H1 (cell line): ENCODE measurements at regions not wholly inside any gene's neighbourhood (a gene's known extent, or its start where the extent isn't known, plus 50 kb on each side); places are given as distances from the start of the nearest gene placed in this dataset.

Experiments
- CTCF ChIA-PET: fragments of 300-600 bp; sonication (Branson Sonifier 250); formaldehyde crosslinking; loops from one replicate; lab custom pipeline; 2021; ENCODE audit not compliant: partially characterized antibody; lab: Charles Lee
- POLR2A ChIA-PET: fragments of 300-600 bp; sonication (Branson Sonifier 250); formaldehyde crosslinking; loops from one replicate; lab custom pipeline; 2021; ENCODE audit warnings: inconsistent platforms; ENCODE audit not compliant: partially characterized antibody; lab: Charles Lee
- DNase-seq, 2 experiments: peaks; one replicate each; pipeline versions ENCODE4 v3.0.0 to v3.0.0-alpha.2; 2010 to 2022; ENCODE audit warnings: low spot score in 2 of 2, low read depth in 1 of 2, mixed read lengths in 1 of 2
- FAIRE-seq: peaks from 2 replicates; lab custom pipeline; 2011; peaks lifted over from hg19 to GRCh38; lab: Jason Lieb, UNC
- H2AFZ ChIP-seq: 2 replicates; pipeline ENCODE4 v1.8.1; 2012; ENCODE audit warnings: low read length, inconsistent platforms
- H2AK5ac ChIP-seq: 2 replicates; pipeline ENCODE4 v1.6.1; 2013; ENCODE audit warnings: low read depth, low read length
- H2BK120ac ChIP-seq: replicated peaks from 2 replicates; pipeline ENCODE3; 2013; ENCODE audit warnings: low read depth, low read length, inconsistent platforms
- H2BK12ac ChIP-seq: 2 replicates; pipeline ENCODE4 v1.6.1; 2013; ENCODE audit warnings: low read depth, low read length
- H2BK15ac ChIP-seq: 2 replicates; pipeline ENCODE4 v1.6.1; 2013; ENCODE audit warnings: low read length
- H2BK20ac ChIP-seq: 2 replicates; pipeline ENCODE4 v1.6.1; 2013; ENCODE audit warnings: low read length
- H2BK5ac ChIP-seq: 2 replicates; pipeline ENCODE4 v1.6.1; 2013; ENCODE audit warnings: low read depth, low read length
- H3K14ac ChIP-seq: 2 replicates; pipeline ENCODE4 v1.6.1; 2013; ENCODE audit warnings: inconsistent platforms; ENCODE audit not compliant: insufficient read length
- H3K18ac ChIP-seq: 2 replicates; pipeline ENCODE4 v1.6.1; 2013; ENCODE audit warnings: low read length; ENCODE audit errors: extremely low read depth
- H3K23ac ChIP-seq: 2 replicates; pipeline ENCODE4 v1.6.1; 2013; ENCODE audit warnings: inconsistent platforms; ENCODE audit not compliant: insufficient read length
- H3K23me2 ChIP-seq: 2 replicates; pipeline ENCODE4 v1.6.1; 2013; ENCODE audit warnings: low read depth, low read length
- H3K27ac ChIP-seq: 2 replicates; pipeline ENCODE4 v1.6.1; 2011; ENCODE audit warnings: low read depth, low read length, inconsistent platforms
- H3K27me3 ChIP-seq, 4 experiments: replicated peaks in 1 of 4; 1 replicate in 1 of 4; 2 replicates in 3 of 4; pipeline versions ENCODE4 v1.6.1 to v1.8.1; 2011 to 2013; ENCODE audit warnings: low read length in 3 of 4, mild to moderate bottlenecking in 3 of 4, inconsistent platforms in 2 of 4, mixed read lengths in 2 of 4, moderate library complexity in 1 of 4; ENCODE audit not compliant: control insufficient read depth in 3 of 4, insufficient read depth in 3 of 4; ENCODE audit errors: extremely low read depth in 1 of 4
- H3K36me3 ChIP-seq, 4 experiments: 2 replicates each; pipeline versions ENCODE4 v1.6.1 to v1.8.1; 2011 to 2013; ENCODE audit warnings: mild to moderate bottlenecking in 4 of 4, low read length in 3 of 4, moderate library complexity in 2 of 4, control low read depth in 1 of 4, inconsistent platforms in 1 of 4; ENCODE audit not compliant: insufficient read depth in 4 of 4, control insufficient read depth in 2 of 4
- H3K4ac ChIP-seq: replicated peaks from 2 replicates; pipeline ENCODE3; 2013; ENCODE audit warnings: low read length, low read depth, mixed read lengths, inconsistent platforms; ENCODE audit not compliant: insufficient read length
- H3K4me1 ChIP-seq, 4 experiments: replicated peaks in 1 of 4; 1 replicate in 1 of 4; 2 replicates in 3 of 4; pipeline versions ENCODE4 v1.6.1 to v1.8.1; 2011 to 2013; ENCODE audit warnings: low read length in 3 of 4, inconsistent platforms in 2 of 4, mixed read lengths in 1 of 4; ENCODE audit not compliant: insufficient read depth in 4 of 4, control insufficient read depth in 3 of 4
- H3K4me2 ChIP-seq, 2 experiments: 2 replicates each; pipeline versions ENCODE4 v1.6.1 to v1.8.1; 2011 to 2013; ENCODE audit warnings: low read depth in 2 of 2, low read length in 2 of 2, control low read depth in 1 of 2, inconsistent platforms in 1 of 2, mild to moderate bottlenecking in 1 of 2; ENCODE audit not compliant: insufficient read depth in 1 of 2
- H3K4me3 ChIP-seq, 4 experiments: fragments of 200-600, 300-600 bp in 1 of 4; sonication (generic), shearing (Covaris generic), sonication (Bioruptor Twin) in 1 of 4; 2 replicates each; pipeline versions ENCODE4 v1.5.1 to v1.8.1; 2011 to 2016; ENCODE audit warnings: low read length in 4 of 4, low read depth in 3 of 4, control low read depth in 2 of 4, inconsistent platforms in 2 of 4, mild to moderate bottlenecking in 2 of 4, mixed read lengths in 1 of 4, moderate library complexity in 1 of 4; ENCODE audit not compliant: insufficient read depth in 2 of 4; ENCODE audit errors: extremely low read depth in 1 of 4
- H3K56ac ChIP-seq: replicated peaks from 2 replicates; pipeline ENCODE3; 2013; ENCODE audit warnings: low read depth, mild to moderate bottlenecking, mixed read lengths, low read length, inconsistent platforms; ENCODE audit not compliant: insufficient read length
- H3K79me1 ChIP-seq: 2 replicates; pipeline ENCODE4 v1.6.1; 2013; ENCODE audit warnings: low read depth, low read length, control low read depth
- H3K79me2 ChIP-seq, 2 experiments: 2 replicates each; pipeline versions ENCODE4 v1.6.1 to v1.8.1; 2012 to 2013; ENCODE audit warnings: low read length in 2 of 2, mild to moderate bottlenecking in 2 of 2, inconsistent platforms in 1 of 2; ENCODE audit not compliant: insufficient read depth in 2 of 2, control insufficient read depth in 1 of 2
- H3K9ac ChIP-seq, 4 experiments: replicated peaks in 1 of 4; 1 replicate in 1 of 4; 2 replicates in 3 of 4; pipeline versions ENCODE4 v1.6.1 to v1.8.1; 2011 to 2013; ENCODE audit warnings: low read depth in 3 of 4, low read length in 3 of 4, control low read depth in 2 of 4, mild to moderate bottlenecking in 2 of 4, moderate library complexity in 2 of 4, inconsistent platforms in 1 of 4; ENCODE audit errors: extremely low read depth in 1 of 4
- H3K9me3 ChIP-seq, 2 experiments: 2 replicates each; pipeline versions ENCODE4 v1.6.1 to v1.8.1; 2012 to 2013; ENCODE audit warnings: mild to moderate bottlenecking in 2 of 2, moderate library complexity in 2 of 2, control low read depth in 1 of 2, inconsistent platforms in 1 of 2, low read depth in 1 of 2, low read length in 1 of 2, mixed read lengths in 1 of 2; ENCODE audit not compliant: insufficient read depth in 2 of 2
- H4K20me1 ChIP-seq, 2 experiments: replicated peaks in 1 of 2; 2 replicates each; pipeline versions ENCODE3 to v1.8.1; 2011 to 2013; ENCODE audit warnings: inconsistent platforms in 2 of 2, low read length in 2 of 2, mild to moderate bottlenecking in 1 of 2; ENCODE audit not compliant: insufficient read depth in 2 of 2, control insufficient read depth in 1 of 2
- H4K5ac ChIP-seq: 2 replicates; pipeline ENCODE4 v1.6.1; 2013; ENCODE audit warnings: low read length, low read depth, mixed read lengths, inconsistent platforms; ENCODE audit not compliant: insufficient read length
- H4K8ac ChIP-seq: 2 replicates; pipeline ENCODE4 v1.8.0; 2013; ENCODE audit warnings: mild to moderate bottlenecking, moderate library complexity, low read length, inconsistent platforms; ENCODE audit not compliant: insufficient read depth; ENCODE audit errors: extremely low read depth
- H4K91ac ChIP-seq: replicated peaks from 2 replicates; pipeline ENCODE3; 2013; ENCODE audit warnings: low read length, mixed read lengths, inconsistent platforms; ENCODE audit not compliant: insufficient read length
- JUND ChIP-seq: IDR thresholded peaks from 2 replicates; pipeline ENCODE4 v1.6.1; 2011; ENCODE audit warnings: mild to moderate bottlenecking, improper control_type of control experiment, low read length
- KDM4A ChIP-seq: IDR thresholded peaks from one replicate; pipeline ENCODE4 v1.7.1; 2012; ENCODE audit warnings: low read depth, mild to moderate bottlenecking, moderate library complexity, low read length, inconsistent platforms; ENCODE audit not compliant: severe bottlenecking
- SP1 ChIP-seq: IDR thresholded peaks from 2 replicates; pipeline ENCODE4 v1.6.1; 2011; ENCODE audit warnings: low read depth, low read length
- WGBS, 2 experiments: shearing (Covaris generic) in 1 of 2; methylation state at CpG; one replicate each; pipeline versions ENCODE4 v1.1.6 to v1.1.7; 2013 to 2015; ENCODE audit warnings: low lambda C conversion rate in 2 of 2, mixed read lengths in 2 of 2, inconsistent platforms in 1 of 2, low coverage in 1 of 2, missing lambda C conversion rate in 1 of 2; ENCODE audit not compliant: insufficient replicate concordance in 2 of 2, insufficient coverage in 1 of 2, insufficient read length in 1 of 2; ENCODE audit errors: extremely low coverage in 1 of 2, missing lambda C conversion rate in 1 of 2; 5-methylcytosine and 5-hydroxymethylcytosine counted together

- Histone ChIP-seq H2AK5ac (no peak overlapping the region), H3K79me2 (no peaks in the 10 kb centered on the region), H3K27ac (no peak overlapping the region), H4K5ac (no peak overlapping the region), H4K91ac (no peak overlapping the region), H2BK15ac (no peak overlapping the region), H3K9me3 (peaks cover 13 to 18% of the 10 kb centered on the region in 2 experiments), H3K18ac (no peak overlapping the region), H3K79me1 (no peaks in the 10 kb centered on the region), H4K20me1 (no peaks in the 10 kb centered on the region), H3K4ac (no peak overlapping the region), H3K56ac (no peak overlapping the region), H3K23me2 (no peaks in the 10 kb centered on the region), H3K23ac (no peak overlapping the region), H4K8ac (no peak overlapping the region), H3K4me3 (no peak overlapping the region), H2BK120ac (no peak overlapping the region), H3K4me1 (no peaks in the 10 kb centered on the region), H2BK20ac (no peak overlapping the region), H3K27me3 (no peaks in the 10 kb centered on the region), H2BK12ac (no peak overlapping the region), H3K9ac (no peak overlapping the region), H3K14ac (no peak overlapping the region), H2BK5ac (no peak overlapping the region), H3K4me2 (no peak overlapping the region), H2AFZ (no peak overlapping the region), H3K36me3 (no peaks in the 10 kb centered on the region; a peak in 1 of 8 replicates)
- ChIA-PET CTCF (no interaction called here), POLR2A (no interaction called here)
- DNase-seq (no peak), FAIRE-seq (no peak)
- no peak for TF ChIP-seq JUND
- TF ChIP-seq SP1: no peak
- TF ChIP-seq KDM4A: no peak
- 87% methylated on average over 1 of the region's 1 CpG; no CpG with 5 or more reads in 1 of the 2 experiments for WGBS, 2 experiments
These were observed 149.9 kb downstream of the C6orf118 start for GRCh38 chr6:165159460-165159859.
